ENCODE measurements at regions not wholly inside any gene's neighbourhood (a gene's known extent, or its start where the extent isn't known, plus 50 kb on each side); places are given as distances from the start of the nearest gene placed in this dataset.

GRCh38 chr3:30500666-30501399 is 105.6 kb upstream of the TGFBR2 start:
- TF ChIP-seq POLR2AphosphoS5 (IDR thresholded peaks at IDR 0.05; ENCODE audit: low read depth) (no peak), CTCF (conservative IDR thresholded peaks at IDR 0.05; ENCODE audit: low read depth in 2 of 2) (no peak), CREB1 (CRISPR knock-in tag; IDR thresholded peaks at IDR 0.05; ENCODE audit: low read depth) (no peak), EZH2 (IDR thresholded peaks at IDR 0.05; ENCODE audit: low read depth, unreplicated experiment) (no peak), EZH2phosphoT487 (IDR thresholded peaks at IDR 0.05; ENCODE audit: unreplicated experiment) (no peak), JUNB (IDR thresholded peaks at IDR 0.05; ENCODE audit: unreplicated experiment) (no peak), ZNF114 (CRISPR knock-in tag; IDR thresholded peaks at IDR 0.05) (no peak), ZNF462 (CRISPR knock-in tag; IDR thresholded peaks at IDR 0.05) (no peak), STAT1 (IDR thresholded peaks at IDR 0.05; ENCODE audit: unreplicated experiment) (no peak)

Data from GM23338 (cell line).